ENCODE measurements at regions not wholly inside any gene's neighbourhood (a gene's known extent, or its start where the extent isn't known, plus 50 kb on each side); places are given as distances from the start of the nearest gene placed in this dataset.
"Not testable (repeated sequence)": the region's sequence is repeated elsewhere in the genome, so short reads cannot be mapped to it uniquely, and the experiment has no call there.

GRCh38 chr21:10325546-10325945 is 195.8 kb upstream of the TPTE start:
- H3K36me3 ChIP-seq, H3K27me3 ChIP-seq, DNase-seq, H3K4me3 ChIP-seq, H3K9me3 ChIP-seq: not testable (repeated sequence)

DNA sequence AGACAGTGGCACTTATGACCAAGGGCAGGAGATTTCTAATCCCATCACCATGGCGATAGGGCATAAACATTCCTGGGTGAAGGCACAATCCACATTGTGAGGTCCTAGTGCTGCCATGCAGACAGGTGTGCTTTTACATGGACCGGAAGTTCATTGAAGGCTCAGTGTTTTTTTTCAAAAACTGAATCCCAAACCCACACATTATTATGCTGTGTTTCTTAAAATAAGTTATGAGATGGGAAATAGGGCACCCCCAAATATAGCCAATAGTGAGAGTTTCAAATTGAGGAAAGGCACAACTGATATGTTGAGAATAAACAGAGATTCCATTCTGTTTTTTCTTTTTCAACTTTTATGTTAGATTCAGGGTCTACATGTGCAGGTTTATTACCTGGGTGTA is 195.2 kb upstream of the TPTE start:
- not testable (repeated sequence) for H3K36me3 ChIP-seq, H3K9me3 ChIP-seq, H3K4me3 ChIP-seq, H3K27me3 ChIP-seq, DNase-seq

- H3K36me3 ChIP-seq, H3K4me3 ChIP-seq, DNase-seq, H3K27me3 ChIP-seq, H3K9me3 ChIP-seq: not testable (repeated sequence)
These were observed 192.7 kb upstream of the TPTE start for GRCh38 chr21:10328646-10329045.

DNA sequence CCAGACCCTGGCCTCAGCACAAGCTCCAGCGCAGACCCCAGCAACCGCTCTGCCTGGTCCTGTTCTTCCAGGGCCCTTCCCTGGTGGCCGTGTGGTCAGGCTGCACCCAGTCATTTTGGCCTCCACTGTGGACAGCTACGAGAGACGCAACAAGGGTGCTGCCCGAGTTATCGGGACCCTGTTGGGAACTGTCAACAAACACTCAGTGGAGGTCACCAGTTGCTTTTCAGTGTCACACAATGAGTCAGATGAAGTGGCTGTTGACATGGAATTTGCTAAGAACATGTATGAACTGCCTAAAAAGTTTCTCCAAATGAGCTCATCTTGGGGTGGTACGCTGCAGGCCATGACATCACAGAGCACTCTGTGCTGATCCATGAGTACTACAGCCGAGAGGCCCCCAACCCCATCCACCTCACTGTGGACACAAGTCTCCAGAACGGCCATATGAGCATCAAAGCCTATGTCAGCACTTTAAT is 190.7 kb upstream of the TPTE start:
- not testable (repeated sequence) for DNase-seq, H3K9me3 ChIP-seq, H3K36me3 ChIP-seq, H3K27me3 ChIP-seq, H3K4me3 ChIP-seq

GRCh38 chr21:10331134-10331533 is 190.2 kb upstream of the TPTE start:
- not testable (repeated sequence) for H3K9me3 ChIP-seq, H3K36me3 ChIP-seq, H3K27me3 ChIP-seq, DNase-seq, H3K4me3 ChIP-seq

DNA sequence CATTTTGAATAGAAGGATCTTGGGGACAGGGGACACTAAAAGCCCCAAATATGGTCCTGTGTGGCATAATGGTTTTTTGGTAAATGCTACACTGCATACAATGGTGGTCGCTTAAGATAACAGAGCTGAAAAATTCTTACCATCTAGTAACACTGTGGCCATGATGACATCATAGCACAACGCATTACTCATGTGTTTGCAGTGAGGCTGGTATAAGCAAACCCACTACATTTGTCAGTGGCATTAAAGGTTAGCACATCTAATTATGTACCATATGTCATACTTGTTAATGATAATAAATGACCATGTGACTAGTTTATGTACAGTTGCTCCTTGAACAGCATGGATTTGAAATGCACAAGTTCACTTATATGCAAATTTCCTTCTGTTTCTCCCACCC is 188.4 kb upstream of the TPTE start:
- H3K36me3 ChIP-seq, DNase-seq, H3K9me3 ChIP-seq, H3K27me3 ChIP-seq, H3K4me3 ChIP-seq: not testable (repeated sequence)

- not testable (repeated sequence) for H3K36me3 ChIP-seq, H3K9me3 ChIP-seq, H3K4me3 ChIP-seq
These were observed 187.0 kb upstream of the TPTE start for GRCh38 chr21:10334391-10334790.

DNA sequence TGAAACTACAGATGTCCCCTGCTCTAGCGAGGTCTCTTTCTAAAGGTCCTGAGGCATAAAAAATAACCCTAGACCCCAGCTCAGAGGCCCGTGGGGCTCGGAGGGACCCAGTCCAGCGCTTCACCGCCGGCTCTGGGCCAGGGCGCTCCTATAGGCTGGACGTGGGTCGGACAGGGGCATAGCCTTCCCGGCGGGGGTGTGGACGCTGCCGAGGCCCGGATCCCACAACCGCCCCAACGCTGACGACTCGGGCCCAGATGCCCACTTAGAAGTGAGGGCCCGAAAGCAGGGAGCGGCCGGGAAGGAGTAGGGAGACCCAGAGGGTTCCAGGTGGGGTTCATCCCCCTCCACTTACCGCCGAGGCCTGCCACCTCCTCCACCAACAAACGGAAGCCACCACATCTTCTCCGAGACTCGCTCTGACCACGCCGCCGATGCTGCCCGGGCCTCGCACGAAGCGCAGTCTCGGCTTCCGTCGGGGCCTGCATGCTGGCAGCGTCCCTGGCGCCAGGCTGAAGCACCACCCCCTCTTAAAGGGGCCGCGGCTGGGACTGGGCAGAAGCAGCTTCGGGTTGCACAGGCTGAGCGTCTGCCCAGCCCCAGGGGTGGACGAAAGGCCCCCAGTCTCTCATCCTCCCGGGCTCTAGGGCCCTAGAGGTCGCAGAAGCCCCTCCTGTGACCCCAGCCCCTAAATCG is 179.0 kb upstream of the TPTE start:
- not testable (repeated sequence) for H3K36me3 ChIP-seq, DNase-seq, H3K9me3 ChIP-seq, H3K27me3 ChIP-seq, H3K4me3 ChIP-seq

More at GRCh38 chr21:10334391-10334790, 187.0 kb upstream of the TPTE start:
- DNase-seq, H3K27me3 ChIP-seq: not testable (repeated sequence)

- DNase-seq, H3K36me3 ChIP-seq, H3K27me3 ChIP-seq, H3K9me3 ChIP-seq, H3K4me3 ChIP-seq: not testable (repeated sequence)
These were observed 178.0 kb upstream of the TPTE start for GRCh38 chr21:10343146-10343935.

GRCh38 chr21:10344266-10344665 is 177.1 kb upstream of the TPTE start:
- H3K27me3 ChIP-seq, H3K36me3 ChIP-seq, H3K9me3 ChIP-seq, H3K4me3 ChIP-seq: not testable (repeated sequence)
- DNase-seq = peak; percentile 51

DNA sequence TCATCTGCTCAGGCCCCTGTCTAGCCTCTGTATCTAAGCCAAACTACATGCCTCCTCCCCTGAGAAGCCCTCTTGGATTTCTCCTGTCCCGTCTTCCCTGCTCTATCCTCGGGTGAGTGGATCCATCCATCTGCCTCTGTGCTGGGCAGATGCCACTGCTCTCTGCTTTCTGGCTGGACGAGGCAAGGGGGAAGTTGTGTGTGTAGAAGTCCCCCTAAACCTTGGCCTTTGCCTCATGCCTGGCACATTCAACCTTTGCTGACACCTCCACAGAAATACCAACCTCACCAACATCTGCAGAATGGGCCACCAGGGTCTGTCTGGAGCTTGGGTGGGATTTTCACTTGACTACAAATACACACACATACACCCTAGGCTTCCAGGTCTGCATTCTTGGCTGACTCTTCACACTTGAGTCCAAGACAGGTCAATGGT is 176.2 kb upstream of the TPTE start:
- H3K4me3 ChIP-seq, DNase-seq, H3K9me3 ChIP-seq, H3K27me3 ChIP-seq, H3K36me3 ChIP-seq: not testable (repeated sequence)

GRCh38 chr21:10346249-10346648 is 175.1 kb upstream of the TPTE start:
- H3K9me3 ChIP-seq, H3K27me3 ChIP-seq, H3K4me3 ChIP-seq, H3K36me3 ChIP-seq, DNase-seq: not testable (repeated sequence)

DNA sequence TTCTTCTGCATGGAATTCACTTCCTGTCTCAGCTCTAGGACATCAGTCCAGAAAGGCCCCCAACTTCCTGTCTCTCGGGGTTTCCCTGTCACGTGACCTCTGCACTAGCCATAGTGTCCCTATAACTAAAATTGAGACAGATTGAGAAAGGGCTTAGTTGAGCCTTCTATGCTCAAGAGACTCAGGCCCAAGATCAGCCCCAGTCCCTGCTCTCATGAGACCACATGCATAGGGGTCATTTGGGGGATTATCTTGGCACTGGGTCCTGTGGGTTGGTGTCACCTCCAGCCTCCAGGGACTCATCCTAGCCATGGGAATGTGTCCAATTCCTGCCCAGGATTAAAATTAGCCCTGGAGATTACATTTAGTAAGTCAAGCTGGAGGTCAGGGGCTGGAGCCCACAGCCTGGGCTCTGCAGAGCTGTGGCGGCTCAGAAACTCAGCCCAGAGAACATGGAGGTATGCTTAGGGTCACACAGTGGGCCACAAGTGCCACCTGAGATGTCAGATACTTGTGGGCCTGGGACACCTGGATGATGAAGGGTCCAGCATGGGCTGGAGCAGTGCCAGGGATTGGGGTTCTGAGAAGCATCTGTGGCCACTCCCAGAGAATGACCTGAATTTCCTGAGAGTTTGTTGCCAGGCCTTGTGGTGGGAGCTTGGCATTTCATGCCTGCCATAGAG is 174.3 kb upstream of the TPTE start:
- not testable (repeated sequence) for DNase-seq, H3K4me3 ChIP-seq, H3K36me3 ChIP-seq, H3K27me3 ChIP-seq
- H3K9me3 ChIP-seq = peaks cover 11% of the 10 kb centered on the region

GRCh38 chr21:10347675-10348074 is 173.7 kb upstream of the TPTE start:
- not testable (repeated sequence) for H3K4me3 ChIP-seq, H3K27me3 ChIP-seq, H3K36me3 ChIP-seq, DNase-seq
- H3K9me3 ChIP-seq = peaks cover 11% of the 10 kb centered on the region

DNA sequence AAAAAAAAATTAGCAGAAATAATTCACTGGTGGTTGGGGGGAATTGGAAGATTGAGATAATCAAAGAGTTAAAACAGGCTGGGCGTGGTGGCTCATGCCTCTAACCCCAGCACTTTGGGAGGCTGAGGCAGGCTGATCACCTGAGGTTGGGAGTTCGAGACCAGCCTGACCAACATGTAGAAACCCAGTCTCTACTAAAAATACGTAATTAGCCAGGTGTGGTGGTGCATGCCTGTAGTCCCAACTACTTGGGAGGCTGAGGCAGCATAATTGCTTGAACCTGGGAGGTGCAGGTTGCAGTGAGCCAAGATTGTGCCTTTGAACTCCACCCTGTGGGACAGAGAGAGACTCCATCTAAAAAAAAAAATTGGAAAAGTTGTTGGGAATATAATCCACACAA is 173.2 kb upstream of the TPTE start:
- H3K27me3 ChIP-seq, DNase-seq, H3K4me3 ChIP-seq, H3K36me3 ChIP-seq: not testable (repeated sequence)
- H3K9me3 ChIP-seq = peaks cover 14% of the 10 kb centered on the region

DNA sequence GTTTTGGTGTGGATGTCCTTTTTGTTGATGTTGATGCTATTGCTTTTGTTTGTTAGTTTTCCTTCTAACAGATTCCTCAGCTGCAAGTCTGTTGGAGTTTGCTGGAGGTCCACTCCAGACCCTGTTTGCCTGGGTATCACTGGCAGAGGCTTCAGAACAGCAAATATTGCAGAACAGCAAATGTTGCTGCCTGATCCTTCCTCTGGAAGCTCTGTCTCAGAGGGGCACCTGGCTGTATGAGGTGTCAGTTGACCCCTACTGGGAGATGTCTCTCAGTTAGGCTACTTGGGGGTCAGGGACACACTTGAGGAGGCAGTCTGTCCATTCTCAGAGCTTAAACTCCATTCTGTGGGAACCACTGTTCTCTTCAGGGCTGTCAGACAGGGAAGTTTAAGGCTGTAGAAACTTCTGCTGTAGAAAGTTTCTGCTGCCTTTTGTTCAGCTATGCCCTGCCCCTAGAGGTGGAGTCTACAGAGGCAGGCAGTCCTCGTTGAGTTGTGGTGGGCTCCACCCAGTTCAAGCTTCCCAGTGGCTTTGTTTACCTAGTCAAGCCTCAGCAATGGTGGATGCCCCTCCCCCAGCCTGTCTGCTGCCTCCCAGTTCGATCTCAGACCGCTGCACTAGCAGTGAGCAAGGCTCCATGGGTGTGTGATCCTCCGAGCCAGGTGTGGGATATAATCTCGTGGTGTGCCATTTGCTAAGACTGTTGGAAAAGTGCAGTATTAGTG is 166.4 kb upstream of the TPTE start:
- DNase-seq, H3K27me3 ChIP-seq, H3K36me3 ChIP-seq, H3K4me3 ChIP-seq: not testable (repeated sequence)
- peaks cover 18% of the 10 kb centered on the region for H3K9me3 ChIP-seq

GRCh38 chr21:10359120-10359519 is 162.3 kb upstream of the TPTE start:
- not testable (repeated sequence) for H3K9me3 ChIP-seq, H3K27me3 ChIP-seq, DNase-seq, H3K4me3 ChIP-seq, H3K36me3 ChIP-seq
